GM19452 (cell line): ENCODE measurements at regions not wholly inside any gene's neighbourhood (a gene's known extent, or its start where the extent isn't known, plus 50 kb on each side); places are given as distances from the start of the nearest gene placed in this dataset.

Experiments used
- ATAC-seq: cut with Tn5 transposase; IDR thresholded peaks from one replicate; pipeline ENCODE4 v1.9.1; 2021; ENCODE audit not compliant: unreplicated experiment

DNA sequence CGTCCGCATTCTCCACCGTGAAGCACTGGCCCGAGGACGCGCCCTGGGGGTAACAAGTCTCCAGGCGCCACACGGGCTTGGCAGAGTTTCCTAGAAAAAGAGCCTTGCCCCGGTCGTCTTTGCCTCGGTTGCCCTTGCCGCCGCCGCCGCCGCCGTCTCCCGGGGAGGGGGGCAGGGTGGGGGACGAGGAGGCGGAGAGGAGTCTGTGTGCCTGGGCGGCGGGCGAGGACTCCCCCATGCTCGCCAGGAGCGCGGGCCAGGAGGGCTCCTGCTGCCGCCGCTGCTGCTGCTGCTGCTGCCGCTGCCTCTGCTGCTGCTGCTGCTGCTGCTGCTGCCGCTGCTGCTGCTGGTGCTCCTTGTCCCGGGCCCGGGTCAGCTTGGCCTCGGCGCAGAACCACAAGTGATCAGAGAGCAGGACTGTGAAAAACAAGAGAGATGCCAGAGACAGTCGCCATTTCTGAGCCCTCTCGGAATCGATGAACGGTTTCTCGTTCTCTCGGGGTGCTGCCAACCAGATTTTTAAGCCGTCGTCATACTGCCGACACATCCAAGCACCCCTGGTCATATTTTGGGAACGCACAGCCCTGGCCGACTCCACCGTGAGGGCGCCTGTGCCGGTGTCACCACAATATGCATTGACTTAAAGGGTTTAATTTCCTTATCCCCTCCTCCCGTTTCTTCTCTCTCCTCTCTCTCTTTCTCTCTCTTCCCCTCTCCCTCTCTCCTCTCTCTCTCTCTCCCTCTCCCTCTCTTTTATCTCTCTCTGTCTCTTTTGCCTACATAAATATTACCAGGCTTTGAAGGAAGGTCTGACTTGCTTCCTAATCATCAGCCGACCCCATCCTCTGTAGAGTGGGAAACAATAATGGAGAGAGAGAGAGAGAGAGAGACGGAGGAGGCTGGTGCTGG lies 349.1 kb downstream of the LIG4 start:
- ATAC-seq = no peak

DNA sequence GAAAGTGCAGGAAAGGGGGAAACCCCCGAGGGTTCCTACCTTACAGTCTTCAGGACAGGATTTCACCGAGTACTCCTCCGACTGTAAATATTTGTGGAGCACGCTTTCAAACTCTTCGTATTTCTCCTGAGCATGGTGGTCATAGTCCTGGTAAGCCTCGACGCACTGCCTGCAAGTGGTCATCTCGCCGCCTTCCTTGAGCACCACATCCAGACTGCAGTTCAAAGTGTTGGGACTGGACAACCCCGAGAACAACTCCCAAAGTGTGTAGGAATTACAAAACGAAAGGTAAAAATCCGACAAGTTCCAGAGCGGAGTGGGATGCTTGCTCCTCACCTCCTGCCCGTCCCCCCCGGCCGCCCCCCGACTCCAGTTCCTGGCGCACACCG lies 349.7 kb downstream of the LIG4 start:
- ATAC-seq = no peak

DNA sequence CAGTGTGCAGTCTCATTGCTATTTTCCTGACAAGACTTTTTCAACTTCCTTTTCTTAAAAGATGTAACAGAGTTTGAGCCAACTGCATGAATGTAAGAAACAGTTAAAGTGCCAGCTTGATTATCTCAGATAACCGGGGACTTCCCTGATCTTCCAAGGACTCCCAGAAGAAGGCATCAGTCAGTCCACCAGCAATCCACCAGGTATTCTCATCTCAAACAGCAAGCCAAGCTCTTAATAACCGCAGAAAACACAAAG lies 350.1 kb downstream of the LIG4 start:
- no peak for ATAC-seq

DNA sequence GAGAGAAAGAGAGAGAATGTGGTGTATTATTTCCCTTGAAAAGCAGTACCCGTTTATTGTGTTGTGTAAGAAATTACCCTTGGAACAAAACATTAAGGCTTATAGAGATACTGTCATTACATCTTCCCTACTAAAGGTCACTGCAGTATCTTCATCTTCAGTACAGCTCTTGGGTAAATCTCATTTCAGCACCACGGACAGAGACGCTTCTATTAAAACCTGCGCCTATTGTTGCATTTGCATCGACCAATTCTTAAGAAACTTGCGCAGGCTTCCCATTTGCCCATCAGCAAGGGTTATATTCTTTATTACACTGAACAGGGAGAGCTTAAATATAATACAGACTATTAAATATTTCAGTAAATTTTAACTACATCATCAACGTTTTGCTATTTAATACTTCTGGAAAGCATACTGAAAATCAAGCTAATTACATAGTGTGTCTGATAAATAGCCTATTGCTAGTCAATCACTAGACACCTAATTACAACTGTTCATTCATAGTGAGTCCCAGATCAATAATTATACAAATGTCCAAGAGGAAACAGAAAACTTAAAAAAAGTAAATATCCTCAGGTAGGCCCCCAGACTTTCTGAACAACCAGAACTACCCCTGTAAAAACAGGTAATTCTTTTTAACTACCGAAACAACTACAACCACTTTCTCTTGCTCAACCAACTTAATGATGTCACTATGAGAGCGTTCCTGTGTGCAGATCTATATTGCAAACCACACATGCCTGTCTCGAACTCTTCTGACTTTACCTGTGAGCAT lies 350.6 kb downstream of the LIG4 start:
- no peak for ATAC-seq

DNA sequence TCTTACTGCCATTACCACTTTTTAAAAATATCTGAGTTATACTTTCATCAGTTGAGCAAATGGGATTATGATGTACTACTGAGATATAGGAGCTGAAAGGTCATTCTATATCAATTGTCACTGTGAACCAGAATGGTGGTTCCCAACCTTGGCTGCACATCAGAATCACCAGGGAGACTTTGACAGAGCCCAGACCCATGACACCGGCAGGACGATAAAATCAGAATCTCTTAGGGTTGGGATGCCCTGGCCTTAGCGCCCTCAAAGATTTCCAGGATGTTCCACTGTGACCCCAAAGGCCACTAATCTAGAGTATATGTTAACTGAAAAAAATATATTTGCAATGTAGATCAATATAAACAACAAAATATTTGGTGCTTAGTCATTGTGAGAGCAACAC lies 355.1 kb downstream of the LIG4 start:
- ATAC-seq = no peak

DNA sequence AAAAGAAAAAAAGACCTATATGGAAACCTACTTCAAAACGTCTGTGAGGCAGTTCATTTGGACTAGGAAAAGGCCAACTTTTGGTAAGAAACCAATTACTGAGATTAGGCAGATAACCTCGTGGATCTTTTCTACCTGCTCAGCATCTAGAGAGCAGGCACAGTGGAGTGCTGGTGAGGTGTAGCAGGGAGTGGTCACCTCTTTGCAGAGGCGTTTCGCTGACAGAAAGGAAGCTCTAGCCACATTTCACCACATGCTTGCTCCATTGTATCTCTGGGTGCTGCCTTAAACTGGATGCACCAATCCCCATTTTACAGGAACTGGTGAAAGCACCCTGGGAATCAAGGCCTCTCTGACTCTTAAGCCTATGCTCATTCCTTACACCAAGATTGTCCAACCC lies 360.5 kb downstream of the LIG4 start:
- no peak for ATAC-seq

DNA sequence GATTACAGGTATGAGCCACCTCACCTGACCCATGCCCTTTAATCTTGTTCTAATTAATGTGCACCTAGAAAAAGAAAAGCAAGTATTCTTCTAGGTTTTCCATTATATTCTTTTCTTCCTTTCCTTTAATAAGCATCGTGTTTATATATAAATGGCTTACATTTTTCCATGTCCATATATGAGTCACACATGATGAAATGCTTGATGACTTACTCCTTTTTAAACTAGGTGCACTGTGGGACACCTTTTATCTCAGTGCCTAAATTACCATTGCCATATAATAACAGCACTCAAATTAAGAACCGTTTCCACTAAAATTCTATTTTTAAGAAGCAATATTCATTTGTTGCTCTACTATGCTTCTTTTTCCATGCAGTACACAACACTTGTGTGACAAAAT lies 363.3 kb downstream of the LIG4 start:
- no peak for ATAC-seq

DNA sequence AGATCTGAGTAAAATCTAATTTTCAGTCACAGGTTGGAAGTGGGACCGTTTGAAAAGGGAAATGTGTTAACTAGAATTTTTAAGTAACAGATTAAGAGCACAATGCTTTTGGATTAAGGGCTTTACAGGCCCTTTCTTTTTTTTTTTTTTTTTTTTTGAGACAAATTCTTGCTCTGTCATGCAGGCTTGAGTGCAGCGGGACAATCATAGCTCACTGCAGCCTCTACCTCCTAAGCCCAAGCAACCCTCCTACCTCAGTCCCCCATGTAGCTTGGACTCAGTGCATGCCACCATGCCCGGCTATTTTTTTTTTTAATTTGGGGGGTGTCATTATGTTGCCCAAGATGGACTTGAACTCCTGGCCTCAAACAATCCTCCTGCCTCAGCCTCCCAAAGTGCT lies 363.7 kb downstream of the LIG4 start:
- no peak for ATAC-seq

DNA sequence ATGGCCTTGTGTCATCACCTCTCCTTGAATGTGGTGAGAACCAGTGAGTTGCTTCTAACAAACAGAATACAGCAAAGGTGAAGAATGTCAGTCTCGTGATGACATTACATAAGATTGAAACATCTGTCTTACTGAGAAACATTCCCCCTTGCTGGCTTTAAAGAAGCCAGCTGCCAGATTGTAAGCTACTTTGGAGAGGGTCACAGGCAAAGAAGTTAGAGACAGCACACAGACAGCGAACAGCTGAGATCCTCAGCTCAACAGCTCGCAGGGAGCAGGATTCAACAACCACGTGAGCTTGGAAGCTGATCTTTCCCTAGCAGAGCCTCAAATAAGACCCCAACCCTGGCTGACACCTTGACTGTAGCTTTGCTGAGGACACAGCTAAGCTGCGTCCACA lies 367.9 kb downstream of the LIG4 start:
- ATAC-seq = no peak

DNA sequence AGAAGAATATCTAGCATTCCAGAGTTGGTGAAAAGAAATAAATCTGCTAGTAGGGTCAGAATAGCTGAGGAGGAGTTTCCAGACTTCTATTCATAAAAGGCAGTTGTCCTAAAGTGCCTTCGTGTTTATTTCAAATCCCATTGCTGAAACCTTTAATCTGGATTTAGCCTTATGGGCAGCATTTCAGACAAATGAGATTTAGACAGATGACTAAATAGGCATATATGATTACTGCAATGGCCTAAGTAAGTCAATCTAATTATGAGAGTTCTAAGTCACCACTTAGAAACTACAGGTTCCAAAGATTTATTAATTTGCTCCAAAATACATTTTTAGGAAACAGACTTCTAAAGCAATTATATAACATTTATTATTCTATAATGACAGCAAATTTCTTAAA lies 368.7 kb downstream of the LIG4 start:
- no peak for ATAC-seq

DNA sequence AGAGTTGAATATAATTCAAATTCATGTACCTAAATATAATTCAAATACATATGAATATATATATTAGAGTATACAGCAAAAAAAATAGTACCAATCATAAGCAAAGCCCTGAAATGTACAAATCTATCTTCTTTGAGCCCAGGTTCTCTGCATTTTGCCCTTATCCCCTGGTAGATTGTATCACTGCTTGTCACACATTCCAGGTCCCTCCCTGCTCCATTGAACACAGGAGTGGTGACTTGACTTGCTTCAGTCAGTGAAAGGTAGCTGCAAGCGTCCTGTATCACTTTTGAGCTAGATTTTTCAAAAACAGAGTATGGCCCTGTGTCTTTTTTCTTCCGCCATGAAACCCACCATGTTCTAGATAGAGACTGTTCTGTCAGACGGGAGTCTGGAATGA lies 369.4 kb downstream of the LIG4 start:
- ATAC-seq = no peak

DNA sequence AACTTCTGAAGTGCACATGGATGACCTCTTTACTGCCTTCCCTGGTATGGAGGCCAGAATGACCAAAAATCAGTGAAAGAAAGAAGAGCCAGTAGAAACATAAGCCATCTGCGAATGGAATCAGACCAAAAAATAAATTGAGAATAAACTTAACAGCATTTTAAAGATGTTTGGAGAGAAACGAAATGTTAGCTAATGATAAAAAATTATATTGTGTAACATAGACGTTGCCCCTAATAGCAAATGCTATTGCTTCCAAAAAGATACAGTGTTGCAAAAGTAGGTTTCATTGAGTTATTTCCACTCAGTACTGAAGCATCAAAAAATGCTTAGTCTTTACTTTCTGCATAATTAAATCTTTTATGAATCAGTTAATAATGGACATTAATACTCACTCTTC lies 371.7 kb downstream of the LIG4 start:
- no peak for ATAC-seq

DNA sequence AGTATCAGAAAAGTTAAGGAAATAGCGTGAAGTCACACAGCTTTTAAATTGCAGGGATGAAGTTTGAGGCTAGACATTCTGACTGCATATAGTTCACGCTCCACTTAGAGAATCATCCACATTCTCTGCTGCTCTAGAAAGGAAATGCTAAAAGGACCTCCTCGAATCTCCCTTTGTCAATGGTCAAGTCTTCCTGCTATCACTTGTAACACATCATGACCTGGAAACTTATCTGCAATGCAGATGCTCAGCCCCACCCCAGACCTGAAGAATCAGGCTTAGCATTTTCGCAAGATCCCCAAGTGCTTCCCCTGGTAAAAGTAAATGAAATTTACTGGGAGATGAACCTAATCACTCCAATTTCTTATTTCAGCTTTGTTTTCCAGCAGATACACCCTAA lies 372.1 kb downstream of the LIG4 start:
- ATAC-seq = no peak

DNA sequence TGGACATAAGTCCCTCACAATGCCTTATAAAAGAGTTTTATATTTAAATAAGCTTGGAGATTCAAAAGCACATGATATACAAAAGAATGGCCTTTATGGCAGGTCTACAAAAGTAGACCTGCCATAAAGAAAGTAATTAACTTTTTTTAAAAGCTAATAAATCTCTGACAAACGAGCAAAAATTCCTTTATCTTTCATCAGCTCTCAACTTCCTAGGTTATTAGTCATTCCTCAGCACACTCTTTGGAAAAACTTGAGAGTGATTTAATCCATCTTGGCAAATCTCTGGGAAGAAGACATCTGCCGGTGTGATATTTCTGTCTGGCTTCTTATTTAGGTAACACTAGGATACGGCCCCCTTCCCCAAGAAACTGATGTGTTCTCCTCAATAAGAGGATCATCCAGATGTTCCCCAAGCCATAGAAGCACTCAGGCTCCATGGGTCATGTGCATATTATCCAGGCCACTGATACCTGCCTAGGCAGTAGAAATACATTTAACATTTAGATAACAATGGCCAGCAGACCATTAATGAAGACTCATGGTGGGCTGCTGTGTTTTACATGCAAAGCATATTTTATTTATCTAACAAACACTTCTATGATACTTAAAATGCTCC lies 372.7 kb downstream of the LIG4 start:
- ATAC-seq = no peak

DNA sequence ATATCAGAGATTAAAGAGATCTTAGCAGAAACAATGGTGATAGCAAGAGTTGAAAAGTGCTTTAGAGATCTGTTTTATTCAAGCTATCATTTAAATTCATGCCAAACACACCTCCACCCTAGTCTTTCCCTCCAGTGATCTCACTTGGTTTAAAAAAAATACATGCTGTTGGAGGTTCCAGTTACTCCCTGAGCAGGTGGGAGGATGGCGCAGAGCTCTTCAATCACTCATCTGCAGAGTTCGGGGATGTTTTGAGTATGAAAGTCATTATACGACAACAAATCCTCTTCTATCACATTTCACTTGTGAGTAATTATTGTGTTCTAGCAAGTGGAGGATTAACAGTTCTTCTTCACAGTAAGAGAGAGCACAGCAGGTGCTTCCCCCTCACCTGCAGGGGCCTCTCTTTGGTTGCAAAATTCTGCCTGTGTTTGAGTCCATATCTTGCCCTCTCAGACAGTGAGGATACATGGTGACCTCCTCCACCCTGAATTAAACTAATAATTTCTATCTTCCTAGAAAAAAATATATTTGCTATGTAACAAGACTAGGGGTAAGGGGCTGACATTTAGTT lies 376.7 kb downstream of the LIG4 start:
- no peak for ATAC-seq

DNA sequence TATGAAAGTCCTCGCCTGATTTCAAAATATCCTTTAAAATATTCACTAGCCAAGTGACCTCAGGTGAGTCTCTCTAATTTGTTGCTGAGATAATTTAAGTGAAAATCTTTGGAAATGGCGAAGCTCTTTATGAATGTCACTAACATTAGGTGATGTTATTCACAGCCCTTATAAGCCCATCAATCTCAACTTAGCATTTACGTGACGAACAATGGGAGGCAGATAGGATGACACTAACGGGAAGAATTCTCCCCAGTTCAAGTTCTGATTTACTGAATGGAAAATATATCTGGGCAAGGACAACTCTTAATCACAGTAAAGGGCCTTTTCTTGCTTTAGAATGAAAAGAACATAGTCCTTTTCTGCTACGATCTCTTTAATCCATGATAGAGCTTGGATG lies 378.7 kb downstream of the LIG4 start:
- no peak for ATAC-seq

DNA sequence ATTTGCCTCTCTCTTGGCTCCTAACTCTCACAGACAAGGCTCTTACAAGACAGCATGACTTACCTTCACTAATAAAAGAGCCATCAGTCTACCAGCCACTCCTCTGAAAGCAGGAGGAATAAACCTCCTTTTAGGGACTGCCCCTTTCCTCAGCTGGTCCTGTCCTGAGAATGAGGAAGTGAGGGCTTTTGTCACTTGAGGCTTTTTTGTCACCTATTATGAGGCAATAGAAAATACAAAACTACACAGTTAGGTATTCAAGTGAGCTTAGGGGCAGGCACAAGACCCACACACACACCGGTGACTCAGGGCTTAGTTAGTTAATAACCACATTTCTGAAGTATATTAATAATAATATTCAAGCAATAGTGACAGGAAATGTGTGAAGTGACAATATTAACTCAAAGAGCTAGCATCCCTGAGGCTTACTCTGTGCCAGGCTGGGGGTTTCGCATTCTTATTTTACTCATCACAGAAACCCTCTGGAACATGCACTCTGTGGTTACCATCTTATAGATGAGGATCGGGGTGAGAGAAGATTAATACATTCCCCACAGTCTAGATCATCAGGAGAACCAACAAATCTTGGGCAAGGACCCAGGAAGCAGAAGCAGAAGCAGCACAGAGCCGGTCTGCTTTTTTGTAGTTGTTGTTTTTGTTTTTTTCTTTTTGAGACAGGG lies 379.9 kb downstream of the LIG4 start:
- no peak for ATAC-seq

DNA sequence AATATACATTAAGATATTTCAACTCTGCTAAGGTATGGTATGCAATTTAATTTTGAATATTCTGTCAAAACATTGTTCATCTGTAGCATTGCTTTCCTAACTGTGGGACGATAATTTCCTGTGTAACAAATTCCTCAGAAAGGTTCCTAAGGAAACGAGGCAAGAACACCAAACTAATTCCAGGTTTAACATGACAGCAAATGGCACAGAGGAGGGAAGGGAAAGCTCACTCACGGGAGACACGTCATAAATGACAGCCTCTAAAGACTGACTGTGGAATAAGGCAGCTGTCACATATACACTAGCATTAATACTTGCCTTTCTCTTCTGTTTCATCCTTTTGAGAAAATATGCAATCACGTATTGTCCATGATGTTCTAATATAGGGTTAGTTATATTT lies 380.6 kb downstream of the LIG4 start:
- ATAC-seq = no peak

DNA sequence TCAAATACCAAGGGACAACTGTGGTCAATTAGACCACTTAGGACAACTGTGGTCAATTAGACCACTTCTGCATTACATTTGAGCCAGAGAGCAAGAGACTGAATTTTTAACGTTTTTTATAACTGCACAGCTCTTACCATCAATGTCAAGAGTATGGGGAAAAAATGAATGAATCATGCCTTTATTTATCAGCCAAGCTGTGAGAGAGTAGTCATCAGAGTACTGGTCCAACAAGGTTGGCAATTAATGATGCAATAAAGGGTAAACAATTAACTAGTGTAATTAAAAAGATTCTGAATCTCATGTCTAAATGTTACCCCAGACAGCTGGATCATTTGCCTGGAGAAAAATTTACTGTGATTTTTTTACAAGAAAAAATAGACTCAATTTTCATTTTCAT lies 381.1 kb downstream of the LIG4 start:
- ATAC-seq = no peak

DNA sequence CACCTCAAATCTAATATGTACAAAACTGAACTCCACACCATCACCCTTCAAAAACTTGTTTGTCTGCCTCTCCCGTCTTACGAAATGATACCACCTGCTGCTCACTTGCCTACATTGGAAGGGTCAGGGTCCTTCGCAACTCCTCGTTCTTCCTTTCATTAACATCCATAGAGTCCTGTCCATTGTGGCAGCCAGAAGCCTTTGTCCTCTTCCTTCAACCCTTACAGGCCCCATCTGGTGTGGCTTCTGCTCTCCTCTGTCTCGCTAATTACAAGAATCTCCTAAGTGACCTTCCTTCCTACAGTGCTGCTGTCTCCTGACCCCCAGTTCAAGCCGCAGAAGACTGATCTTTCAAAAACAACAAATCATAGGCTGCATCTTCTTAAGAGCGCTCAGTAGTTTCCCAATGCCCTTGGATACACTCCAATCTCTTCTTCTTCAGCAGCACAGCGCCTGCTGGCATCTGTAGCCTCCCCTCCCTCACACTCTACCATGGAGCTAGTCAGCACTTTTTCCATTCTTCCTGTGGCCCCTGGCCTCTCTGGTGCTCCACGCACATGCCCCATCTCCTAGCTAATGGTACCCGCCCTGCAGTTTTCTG lies 382.7 kb downstream of the LIG4 start:
- no peak for ATAC-seq

DNA sequence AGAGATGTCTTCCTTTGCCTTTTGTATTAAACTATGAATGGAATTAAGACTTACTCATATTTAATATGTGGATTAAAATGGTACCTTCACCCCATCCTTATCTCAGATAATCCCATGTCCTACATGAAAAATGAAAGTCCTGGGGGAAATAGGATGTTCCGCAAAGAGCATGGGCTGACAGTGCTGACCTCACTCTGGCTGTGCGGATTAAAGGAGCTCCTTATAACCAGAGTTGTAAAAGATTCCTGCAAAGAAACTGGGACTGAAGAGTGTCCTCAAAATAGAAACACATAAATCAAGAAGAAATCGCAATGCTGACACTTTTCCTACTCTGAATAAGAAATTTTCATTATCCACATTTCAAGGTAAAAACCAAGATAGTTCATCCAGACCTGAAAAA lies 384.5 kb downstream of the LIG4 start:
- no peak for ATAC-seq
